ENCODE measurements at regions not wholly inside any gene's neighbourhood (a gene's known extent, or its start where the extent isn't known, plus 50 kb on each side); places are given as distances from the start of the nearest gene placed in this dataset.
"Not testable (repeated sequence)": the region's sequence is repeated elsewhere in the genome, so short reads cannot be mapped to it uniquely, and the experiment has no call there.

DNA sequence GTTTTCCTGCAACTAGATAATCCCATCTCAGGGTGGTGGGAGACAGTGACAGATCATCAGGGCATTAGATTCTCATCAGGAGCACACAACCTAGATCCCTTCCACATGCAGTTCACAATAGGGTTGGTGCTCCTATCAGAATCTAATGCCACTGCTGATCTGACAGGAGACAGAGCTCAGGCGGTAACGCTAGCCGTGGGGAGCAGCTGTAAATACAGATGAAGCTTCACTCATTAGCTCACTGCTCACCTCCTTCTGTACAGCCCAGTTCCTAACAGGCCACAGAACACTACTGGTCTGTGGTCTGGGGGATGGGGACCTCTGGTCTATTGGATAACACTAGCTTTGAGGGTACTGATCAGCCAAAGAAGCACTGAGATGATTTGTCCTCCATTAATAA is 66.6 kb upstream of the ZNF195 start:
- H3K36me3 Mint-ChIP-seq; H3K9me3 Mint-ChIP-seq; H3K4me1 Mint-ChIP-seq; H3K4me3 Mint-ChIP-seq; H3K27ac Mint-ChIP-seq; ATAC-seq (ENCODE audit: low read depth); DNase-seq; POLR2A ChIA-PET: not testable (repeated sequence)
- H3K27me3 Mint-ChIP-seq = peaks cover 46% of the 10 kb centered on the region

DNA sequence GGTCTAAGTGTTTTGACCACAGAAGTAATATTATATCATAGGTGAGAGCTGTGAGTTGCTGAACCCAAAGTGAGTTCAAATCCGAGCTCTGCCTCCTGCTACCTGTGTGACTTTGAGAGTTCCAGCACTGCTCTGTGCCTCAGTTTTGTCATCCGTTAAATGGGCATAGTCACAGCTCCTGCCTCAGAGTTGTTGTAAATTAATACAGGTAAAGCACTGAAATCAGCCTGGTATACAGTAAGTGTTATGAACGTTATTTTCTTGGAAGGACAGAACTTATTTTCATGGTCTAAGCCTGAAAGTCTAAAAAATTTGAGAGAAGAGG is 65.4 kb upstream of the ZNF195 start:
- not testable (repeated sequence) for H3K27ac Mint-ChIP-seq, H3K9me3 Mint-ChIP-seq, H3K4me1 Mint-ChIP-seq

DNA sequence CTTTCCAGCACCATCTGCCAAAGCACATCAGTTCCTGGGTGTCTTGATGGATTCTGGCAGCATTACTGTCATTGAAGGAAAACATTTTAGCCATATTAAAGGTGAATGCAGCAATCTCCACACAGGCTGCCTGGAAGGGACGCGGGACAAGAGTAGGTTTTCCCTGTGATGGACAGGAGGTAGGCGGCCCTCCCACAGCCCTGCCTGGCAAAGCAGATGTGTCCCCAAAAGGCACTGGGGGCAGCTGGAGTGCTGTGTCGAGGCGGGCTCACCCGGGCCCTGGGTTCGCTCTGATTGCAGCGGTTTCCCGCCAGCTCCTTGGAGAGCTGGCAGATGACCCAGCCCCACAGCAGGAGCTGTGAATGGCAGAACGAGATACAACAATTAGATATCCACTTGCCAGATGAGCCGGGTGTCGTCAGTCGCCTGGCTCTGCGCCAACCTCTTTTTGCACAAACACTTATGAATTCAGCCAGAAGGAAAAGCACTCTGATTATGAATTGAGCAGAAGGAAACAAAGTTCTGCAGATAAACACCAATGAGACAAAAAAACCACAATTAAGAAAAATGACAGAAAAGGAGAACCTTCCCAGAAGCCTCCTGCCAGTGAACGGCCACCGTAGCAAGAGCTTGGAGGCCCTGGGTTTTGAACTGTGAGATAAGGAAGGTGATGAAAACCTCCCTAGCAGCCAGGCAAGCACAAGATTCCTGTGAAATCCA is 64.9 kb upstream of the ZNF195 start:
- POLR2A ChIA-PET; DNase-seq; H3K36me3 Mint-ChIP-seq; H3K4me1 Mint-ChIP-seq; ATAC-seq (ENCODE audit: low read depth); H3K9me3 Mint-ChIP-seq; H3K27ac Mint-ChIP-seq; H3K4me3 Mint-ChIP-seq: not testable (repeated sequence)
- peaks cover 52% of the 10 kb centered on the region for H3K27me3 Mint-ChIP-seq

More for the DNA sequence above, 65.4 kb upstream of the ZNF195 start:
- DNase-seq; H3K4me3 Mint-ChIP-seq; ATAC-seq (ENCODE audit: low read depth); H3K36me3 Mint-ChIP-seq; POLR2A ChIA-PET: not testable (repeated sequence)
- peaks cover 52% of the 10 kb centered on the region for H3K27me3 Mint-ChIP-seq

DNA sequence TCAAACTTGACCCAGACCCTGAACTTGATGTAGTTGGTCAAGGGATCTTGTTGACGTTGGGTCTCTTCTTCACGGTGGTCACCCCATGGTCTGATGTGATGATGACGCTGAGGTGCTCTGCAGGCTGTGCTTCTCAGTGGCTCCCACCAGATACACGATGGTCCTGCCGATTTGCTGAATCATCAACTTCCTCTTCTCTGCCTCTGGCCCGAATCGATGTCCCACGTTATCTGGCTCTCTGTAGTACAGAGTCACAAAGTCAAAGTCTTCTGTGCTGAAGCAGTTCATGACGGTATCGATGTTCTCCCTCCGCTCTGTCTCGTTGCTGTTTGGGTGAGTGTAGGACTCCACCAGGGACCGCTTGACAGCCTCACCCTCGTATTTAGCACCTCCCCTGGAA is 58.5 kb upstream of the ZNF195 start:
- H3K36me3 Mint-ChIP-seq; H3K9me3 Mint-ChIP-seq; ATAC-seq (ENCODE audit: low read depth); DNase-seq; POLR2A ChIA-PET; H3K27ac Mint-ChIP-seq; H3K4me1 Mint-ChIP-seq: not testable (repeated sequence)
- Mint-ChIP-seq H3K4me3 (peak overlapping the region; percentile 26), H3K27me3 (peaks cover 13% of the 10 kb centered on the region)

DNA sequence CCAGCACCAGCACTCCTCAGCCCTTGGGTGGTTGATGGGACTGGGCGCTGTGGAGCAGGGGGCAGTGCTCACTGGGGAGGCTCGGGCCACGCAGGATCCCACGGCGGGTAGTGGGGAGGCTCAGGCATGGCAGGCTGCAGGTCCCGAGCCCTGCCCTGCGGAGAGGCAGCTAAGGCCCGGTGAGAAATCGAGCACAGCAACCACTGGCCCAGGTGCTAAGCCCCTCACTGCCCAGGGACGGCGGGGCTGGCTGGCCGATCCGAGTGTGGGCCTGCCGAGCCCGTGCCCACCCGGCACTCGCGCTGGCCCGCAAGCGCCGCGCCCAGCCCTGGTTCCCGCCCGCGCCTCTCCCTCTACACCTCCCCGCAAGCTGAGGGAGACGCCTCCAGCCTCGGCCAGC is 56.0 kb upstream of the ZNF195 start:
- no peak for DNase-seq
- no peaks in the 10 kb centered on the region for H3K36me3 Mint-ChIP-seq
- H3K9me3 Mint-ChIP-seq = no peaks in the 10 kb centered on the region
- POLR2A ChIA-PET = no interaction called here
- no peak for ATAC-seq (ENCODE audit: low read depth)
- H3K4me3 Mint-ChIP-seq = no peak overlapping the region
- peaks cover 4% of the 10 kb centered on the region for H3K4me1 Mint-ChIP-seq
- peaks cover 6% of the 10 kb centered on the region for H3K27me3 Mint-ChIP-seq
- no peak overlapping the region for H3K27ac Mint-ChIP-seq

DNA sequence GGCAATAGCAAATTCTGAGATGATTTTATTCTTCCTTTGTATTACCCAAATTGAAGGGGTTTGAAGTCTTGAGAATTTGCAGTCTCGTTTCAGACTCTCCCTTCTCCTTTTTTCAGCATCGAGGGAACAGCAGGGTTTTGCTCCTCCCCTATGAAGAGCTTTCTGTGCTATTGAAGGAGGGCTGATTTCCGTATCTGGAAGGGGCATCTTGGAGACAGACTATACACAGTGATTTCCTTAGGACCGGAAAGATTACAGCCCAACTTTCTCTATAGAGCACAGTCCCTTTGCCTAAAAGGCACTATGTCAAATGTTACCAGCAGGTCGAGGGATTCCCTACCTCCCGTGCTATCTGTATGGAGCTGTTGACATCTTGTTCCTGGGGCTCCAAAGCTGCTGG is 50.2 kb upstream of the ZNF195 start:
- H3K9me3 Mint-ChIP-seq; POLR2A ChIA-PET; DNase-seq; H3K4me1 Mint-ChIP-seq; H3K4me3 Mint-ChIP-seq; H3K27ac Mint-ChIP-seq; H3K36me3 Mint-ChIP-seq; ATAC-seq (ENCODE audit: low read depth): not testable (repeated sequence)
- peaks cover 21% of the 10 kb centered on the region for H3K27me3 Mint-ChIP-seq

All from activated naive CD8-positive, alpha-beta T cell treated with anti-CD3 and anti-CD28 coated beads, Interleukin-2, amount 10 ng/mL, durations not matched to agents 7 days and 5 days (primary cell).